Activated T-helper 1 cell treated with Interleukin-2 at 50 U/mL for 16 hours (primary cell): ENCODE measurements at regions not wholly inside any gene's neighbourhood (a gene's known extent, or its start where the extent isn't known, plus 50 kb on each side); places are given as distances from the start of the nearest gene placed in this dataset.
A peak's percentile ranks its signal among the peaks of the same experiment; 100 is the strongest.

Experiments
- DNase-seq: peaks from one replicate; pipeline ENCODE4 v3.0.0-alpha.2; 2020; ENCODE audit warnings: low read depth

DNA sequence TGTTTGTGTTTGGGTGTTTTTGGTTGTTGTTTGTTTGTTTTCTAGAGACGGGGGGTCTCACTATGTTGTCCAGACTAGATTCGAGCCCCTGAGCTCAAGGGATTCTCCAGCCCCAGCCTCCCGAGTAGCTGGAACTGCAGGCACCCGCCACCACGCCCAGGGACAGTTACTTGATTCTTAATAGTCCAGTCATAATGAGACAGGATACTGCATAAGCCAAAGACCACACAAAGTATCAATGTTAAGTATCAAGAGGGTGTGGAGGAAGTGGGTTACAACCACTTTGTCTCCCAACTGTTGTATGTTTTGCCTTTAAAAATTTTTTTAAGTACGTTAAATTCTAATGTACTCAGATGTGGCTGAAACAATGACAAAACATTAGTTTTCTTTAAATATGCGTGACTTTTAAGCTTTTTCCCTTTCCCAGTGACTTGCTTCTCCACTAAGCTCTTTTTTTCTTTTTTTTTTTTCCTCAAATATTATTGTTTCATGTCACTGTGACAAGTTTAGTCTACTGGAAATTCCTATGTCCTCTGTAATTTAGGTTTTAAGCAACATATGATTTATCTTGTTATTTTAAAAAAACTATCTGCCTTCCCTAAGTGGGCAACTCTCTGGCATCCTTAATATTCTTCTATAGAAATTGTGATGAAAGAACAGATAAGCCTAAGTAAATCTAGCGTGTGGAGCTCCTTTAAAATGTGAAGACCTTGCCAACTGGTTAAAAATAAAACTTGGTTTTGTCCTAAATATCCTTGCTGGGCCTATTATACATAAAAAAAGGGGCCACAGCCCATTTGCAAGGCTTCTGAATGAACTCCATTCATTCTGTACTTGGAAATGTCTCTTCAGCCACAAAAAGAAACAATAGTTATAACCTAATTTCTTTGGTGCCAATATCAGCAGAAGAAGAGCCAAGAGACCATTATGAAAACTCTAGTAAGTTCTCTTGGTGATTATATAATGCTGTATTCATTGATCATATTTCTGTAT is 56.2 kb upstream of the DPH5 start:
- DNase-seq, result peak; percentile 5

DNA sequence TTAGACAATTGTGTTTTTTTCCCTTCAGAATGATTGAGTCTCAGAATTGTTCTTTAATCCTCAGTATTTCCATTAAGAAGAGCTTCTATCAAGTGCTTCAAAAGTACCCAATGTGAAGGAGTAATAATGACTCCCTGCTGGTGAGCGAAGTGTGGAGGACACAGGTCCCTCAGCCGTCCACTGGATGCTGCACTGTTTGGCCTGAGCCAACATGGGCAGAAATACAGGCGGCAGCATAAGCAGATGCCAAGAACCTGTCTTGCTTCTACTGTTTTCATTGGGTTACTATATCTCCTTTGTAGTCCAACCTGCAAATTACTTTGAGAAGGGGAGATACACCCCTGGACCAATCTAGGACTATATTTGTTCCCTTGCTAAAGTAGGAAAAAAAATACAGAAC is 55.3 kb upstream of the DPH5 start:
- DNase-seq, result no peak

DNA sequence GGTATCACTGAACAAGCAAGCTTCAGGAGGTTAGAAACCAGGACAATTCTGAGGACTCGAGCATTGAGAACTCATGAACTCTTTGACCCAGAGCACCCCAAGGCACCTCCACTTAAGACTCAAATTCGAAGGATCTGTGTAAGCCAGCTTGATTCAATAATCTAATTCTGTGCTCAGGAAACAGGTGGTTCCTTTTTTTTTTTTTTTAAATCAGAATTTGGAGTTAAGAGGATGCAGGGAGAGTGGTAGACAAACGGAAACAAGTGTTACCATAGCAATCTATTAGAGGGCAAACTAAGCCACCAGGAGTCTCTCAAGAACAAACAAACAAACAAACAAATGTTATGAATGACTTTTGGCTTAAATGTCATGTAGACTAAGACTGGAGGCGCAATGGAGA is 53.8 kb upstream of the DPH5 start:
- DNase-seq, result no peak

DNA sequence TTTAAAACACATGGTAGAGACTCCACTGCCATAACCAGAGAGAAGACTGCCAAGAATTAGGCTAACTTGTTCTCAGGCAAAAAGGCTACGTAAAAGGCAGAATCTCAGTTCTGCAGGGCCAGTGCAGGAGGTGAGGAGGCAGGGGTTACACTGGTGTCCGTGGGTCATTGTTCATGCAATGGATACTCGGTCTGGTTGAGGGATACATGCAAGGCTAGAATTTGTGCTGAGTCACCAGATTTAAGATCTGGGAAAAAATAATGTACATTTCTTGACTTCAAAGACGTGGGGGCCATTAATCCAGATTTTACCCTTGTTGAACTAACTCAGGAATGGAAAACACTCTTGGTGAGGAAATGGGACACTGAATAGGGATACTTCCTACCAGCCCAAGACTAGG is 52.3 kb upstream of the DPH5 start:
- DNase-seq, result no peak

DNA sequence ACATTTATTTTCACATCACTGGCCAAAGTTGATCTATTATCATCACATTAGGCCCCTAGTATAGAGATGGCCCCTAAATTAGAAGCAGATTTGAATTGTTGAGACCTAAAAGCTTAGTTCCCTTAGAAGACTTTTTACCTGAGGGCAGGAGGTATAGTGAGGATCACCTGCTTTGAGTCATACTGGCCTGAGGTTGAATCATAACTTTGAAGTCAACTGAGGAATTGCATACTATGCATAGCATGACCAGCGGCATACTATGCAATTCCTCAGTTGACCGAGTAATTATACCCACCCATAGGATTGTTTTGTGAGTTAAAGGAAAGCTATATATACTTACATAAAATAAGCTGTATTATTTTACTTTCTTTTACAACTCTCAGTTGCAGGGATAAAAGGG is 50.3 kb upstream of the DPH5 start:
- no peak for DNase-seq
